Daoy (cell line): ENCODE measurements at regions not wholly inside any gene's neighbourhood (a gene's known extent, or its start where the extent isn't known, plus 50 kb on each side); places are given as distances from the start of the nearest gene placed in this dataset.

Source experiments
- DNase-seq: peaks from one replicate; pipeline ENCODE4 v3.0.0-alpha.2; 2015; ENCODE audit warnings: low read depth

DNA sequence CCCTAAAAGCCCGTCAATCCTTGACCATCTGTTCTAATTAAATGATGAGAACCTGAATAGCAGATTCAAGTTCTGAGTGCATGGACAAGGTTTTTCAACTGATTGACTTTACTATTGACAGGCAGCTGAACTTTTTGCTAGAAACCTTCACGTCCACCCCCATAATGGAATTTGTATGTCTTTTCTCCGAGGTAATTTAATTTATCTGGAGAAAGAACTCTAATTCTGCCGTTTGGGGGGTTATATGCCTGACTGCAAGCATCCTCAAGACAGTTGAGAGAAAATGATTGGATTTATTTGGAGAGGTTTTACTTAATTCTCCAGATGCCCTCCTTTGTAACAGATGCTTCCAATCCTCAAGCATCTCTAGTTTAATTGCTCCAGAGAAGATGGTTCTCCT, 1053.4 kb upstream of the AUTS2 start:
- no peak for DNase-seq

DNA sequence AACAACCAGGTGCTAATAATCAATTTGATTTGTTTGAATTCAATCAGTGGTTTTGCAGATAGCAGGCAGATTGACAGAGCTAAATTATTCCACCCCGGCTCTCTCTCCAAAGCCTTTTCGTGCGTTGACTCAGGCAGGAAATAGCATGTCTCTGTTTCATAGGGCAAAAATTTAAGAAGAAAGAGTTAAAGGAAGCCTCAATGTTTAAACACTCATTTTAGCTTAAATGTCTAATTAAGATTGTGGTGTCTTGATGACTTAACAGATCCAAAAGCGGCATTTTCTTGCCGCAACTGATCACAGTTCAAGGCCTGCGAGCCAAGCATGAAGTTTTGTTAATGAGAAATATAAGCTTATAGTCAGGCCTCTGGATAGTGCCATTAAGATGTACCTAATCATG, 1051.1 kb upstream of the AUTS2 start:
- DNase-seq: no peak

DNA sequence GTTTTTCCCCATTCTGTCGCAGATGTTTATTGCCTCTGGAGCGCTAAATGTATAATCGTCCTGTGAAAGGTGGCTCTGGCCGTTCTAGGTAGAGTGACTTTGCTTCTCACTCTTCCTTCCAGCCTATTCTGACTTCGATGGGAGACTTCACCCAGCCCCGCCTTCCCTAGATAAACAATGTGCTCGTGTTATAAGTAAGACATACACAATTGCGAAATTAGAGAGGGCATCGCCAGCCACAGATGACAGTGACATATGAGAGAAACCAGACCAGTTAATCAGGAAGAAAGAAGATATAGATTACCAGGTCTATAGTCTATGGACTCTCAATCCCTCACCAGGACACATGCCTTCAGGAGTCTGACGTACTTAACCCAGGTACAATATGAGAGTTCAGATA, 1050.5 kb upstream of the AUTS2 start:
- DNase-seq: no peak

DNA sequence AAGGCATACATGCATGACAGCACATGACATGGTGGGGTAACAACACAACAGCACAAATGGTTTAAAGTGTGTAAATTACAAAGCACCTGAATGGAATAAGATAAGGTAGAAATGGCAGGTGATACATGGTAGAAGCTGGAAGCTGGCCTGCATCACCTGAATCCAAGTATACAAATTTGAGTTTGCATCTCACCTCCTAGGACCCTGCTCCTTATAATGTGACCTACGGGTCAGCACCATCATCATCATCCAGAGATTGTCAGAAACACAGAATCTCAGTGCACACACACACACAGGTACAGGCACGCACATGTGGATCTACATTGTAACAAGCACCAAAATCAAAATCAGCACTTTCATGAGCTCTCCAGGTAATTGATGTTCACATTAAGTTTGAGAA, 1048.2 kb upstream of the AUTS2 start:
- no peak for DNase-seq

DNA sequence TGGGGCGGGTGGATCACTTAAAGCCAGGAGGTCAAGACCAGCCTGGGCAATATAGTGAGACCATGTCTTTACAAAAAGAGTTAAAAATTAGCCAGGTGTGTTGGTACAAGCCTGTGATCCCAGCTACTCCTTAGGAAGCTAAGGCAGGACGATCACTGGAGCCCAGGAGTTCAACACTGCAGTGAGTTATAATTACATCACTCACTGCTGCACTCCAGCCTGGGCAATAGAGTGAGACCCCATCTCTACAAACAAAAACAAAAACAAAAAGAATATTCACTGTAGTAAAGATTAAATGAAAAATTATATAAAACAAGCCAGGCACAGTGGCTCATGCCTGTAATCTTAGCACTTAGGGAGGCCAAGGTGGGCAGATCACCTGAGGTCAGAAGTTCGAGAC, 1047.6 kb upstream of the AUTS2 start:
- no peak for DNase-seq

DNA sequence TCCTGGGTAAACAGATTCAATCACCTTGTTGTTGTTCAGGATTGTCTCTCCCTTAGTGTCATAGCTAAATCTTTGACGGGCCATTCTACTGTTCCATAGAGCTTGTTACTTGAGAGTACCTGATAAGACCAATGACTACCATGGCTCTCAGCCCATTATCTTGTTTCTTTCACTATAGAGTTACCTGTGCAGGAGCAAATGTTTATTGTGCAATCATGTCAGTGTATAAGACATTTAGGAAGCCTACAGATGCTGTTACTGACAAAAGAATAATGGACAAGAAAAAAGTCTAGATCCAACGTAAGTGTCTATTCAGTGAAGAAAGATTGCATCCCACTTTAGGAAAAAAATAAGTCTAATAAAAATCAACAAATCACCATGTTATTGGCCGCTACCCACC, 1041.7 kb upstream of the AUTS2 start:
- DNase-seq: no peak

DNA sequence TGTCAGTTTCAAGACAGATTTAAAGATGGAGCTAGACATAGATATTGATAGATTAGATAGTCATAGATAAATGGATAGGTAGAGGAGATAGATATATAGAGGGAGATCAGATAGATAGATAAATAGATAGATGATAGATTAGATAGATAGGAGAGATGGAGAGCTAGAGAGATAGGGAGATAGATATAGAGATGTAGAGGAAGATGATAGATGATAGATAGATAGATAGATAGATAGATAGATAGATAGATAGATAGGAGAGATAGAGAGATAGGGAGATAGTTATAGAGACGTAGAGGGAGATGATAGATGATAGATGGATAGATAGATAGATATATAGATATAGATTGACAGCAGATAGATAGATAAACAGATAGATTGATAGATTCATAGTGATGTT, 1038.8 kb upstream of the AUTS2 start:
- DNase-seq: no peak

DNA sequence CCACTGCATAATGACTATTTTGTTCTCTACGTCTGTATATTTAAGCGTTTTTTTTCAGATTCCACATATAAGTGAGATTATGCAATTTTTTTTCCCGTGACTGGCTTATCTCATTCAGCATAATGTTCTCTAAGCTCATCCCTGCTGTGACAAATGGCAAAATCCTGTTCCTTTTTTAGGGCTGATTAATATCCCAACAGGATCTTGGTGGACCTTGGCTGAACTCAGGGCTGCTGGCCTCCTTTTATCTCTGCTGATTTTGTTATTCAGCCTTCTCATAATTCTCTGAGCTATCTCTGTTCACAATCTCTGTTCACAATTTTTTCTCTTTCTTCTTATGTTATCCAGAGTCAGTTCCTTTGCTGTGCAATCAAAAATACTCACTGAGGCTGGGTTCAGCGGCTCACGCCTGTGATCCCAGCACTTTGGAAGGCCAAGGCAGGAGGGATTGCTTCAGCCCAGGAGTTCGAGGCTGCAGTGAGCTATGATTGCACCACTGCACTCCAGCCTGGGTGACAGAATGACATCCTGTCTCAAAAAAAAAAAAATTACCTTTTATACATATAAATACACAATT, 1035.9 kb upstream of the AUTS2 start:
- no peak for DNase-seq

DNA sequence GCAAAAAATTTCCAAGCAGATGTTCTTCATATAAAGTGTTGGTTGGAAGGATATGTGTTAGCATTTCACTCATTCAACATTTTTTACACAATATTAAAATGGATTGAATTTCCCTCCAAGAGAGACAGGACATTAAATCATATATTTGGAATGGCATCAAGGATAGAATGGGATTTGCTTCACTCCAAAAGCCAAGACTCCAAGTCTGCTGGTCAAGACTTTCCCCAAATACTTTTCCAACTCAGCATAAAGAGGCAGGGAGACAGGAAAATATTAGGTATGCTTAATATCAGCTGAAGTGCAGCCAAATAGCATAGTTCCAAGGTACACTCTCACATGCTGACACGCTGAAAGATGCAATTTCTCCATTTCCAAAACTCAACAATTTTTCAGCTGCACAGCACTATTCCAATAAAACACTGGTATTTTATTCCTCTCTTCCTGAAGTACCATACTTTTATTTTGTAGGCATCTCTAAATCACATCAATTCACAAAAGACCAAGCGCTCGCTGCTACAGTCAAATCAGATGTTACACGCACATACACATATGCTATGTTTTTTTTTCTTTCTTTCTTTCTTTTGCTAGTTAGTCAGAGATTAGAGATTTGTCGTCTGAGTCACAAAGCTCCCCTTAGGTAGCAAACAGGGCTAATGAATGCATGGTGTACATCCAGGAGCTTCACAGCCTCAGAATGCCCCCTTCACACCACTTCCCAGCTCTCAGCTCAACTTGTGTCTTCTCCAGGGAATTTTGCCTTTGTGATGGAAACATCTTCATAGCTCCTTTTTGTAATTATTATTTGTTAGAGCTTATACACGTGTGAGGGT, 1033.8 kb upstream of the AUTS2 start:
- no peak for DNase-seq

DNA sequence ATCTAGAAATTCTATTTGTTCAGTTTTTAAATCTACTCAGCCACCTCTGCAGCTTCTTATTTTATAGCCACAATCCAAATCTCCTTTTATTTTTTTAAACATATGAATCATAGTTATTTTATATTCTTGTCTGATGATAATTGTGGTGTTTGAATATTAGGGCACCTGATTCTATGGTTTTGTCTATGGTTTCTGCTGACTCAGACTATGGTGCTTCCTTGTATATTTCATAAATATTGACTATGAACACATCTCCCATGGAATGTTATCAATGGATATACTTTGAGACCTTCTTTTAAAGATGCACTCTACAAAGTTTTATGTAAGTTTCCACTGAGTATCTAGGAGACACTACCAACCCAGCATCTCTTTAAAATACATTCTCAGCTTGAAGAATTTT, 1027.0 kb upstream of the AUTS2 start:
- no peak for DNase-seq

DNA sequence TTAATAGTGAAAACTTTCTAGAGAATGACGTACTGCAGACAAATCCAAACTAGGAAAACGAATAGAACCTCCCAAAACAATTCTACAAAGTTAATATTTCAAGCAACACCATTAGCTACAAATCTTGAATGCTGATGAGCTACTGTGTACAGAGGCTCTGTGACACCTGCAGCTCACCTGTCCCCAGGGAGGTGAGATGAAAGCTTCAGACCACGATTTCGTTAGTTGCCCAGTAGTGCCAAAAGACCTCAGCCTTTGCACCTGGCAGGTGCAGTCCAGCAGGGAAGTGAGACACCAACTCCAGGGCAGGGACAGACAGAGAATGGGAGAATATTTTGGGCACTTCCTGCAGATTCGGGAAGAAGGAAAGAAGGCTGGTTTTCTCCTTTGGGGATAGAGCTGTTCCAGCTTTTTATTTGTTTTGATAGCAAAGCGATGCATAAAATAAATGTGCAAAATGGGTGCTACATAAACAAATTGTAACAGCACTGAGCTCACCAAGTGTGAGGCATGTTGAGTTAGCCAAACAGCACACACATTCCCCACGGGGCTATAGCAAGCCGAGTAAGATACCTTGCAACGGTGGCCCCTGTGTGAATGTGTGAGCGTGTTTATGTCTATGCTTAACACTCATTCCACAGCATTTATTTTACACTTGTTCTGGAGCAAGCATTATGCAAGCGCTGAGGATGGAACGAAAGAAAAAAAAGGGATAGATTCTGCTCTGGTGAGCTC, 1024.8 kb upstream of the AUTS2 start:
- no peak for DNase-seq

DNA sequence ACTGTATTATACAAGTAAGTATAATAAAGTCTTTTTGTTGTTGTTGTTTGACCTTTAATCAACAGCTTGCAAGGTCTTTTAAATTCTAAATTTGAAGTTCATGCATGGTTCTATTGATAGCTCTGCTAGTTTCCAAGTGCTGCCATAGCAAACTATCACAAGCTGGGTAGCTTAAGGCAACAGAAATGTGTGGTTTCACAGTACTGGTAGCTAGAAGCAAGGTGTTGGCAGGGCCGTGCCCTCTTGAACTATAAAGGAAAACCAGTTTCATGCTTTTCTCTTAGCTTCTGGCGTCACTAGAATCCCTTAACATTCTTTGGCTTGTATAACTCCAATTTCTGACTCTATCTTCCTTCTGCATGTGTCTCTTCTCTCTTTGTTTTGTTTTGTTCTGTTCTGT, 1021.9 kb upstream of the AUTS2 start:
- no peak for DNase-seq

DNA sequence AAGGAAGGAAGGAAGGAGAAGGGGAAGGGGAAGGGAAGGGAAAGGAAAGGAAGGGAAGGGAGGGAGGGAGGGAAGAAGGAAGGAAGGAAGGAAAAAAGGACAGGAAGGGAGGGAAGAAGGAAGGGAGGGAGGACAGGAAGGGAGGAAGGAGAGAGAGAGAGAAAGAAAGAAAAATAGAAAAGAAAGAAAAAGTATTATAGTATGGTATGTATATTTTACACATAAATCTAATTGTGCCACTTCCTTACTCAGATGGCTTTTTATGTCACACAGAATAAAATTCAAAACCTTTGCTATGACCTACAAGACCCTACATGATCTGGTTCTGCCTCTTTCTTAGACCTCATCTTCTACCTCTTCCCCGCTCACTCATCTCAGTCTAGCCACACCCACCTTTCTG, 1016.9 kb upstream of the AUTS2 start:
- no peak for DNase-seq

DNA sequence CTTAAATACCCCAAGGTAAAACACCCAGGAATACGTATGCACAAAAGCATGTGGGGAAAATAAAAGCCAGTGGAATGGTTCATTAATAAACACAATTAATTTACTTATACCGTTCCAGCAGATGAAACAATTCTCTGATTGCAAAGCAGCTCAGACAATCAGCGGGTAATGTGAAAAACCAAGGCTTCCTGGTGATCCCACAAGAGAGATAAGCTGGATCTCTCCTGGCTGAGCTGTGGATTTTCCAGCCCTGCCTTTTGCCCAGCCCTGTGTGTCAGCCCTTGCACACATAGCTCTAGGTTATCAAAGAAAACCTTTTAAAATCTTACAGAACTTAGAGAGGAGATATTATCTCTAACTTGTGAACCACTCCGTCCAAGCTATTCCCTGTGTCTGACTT, 1010.7 kb upstream of the AUTS2 start:
- DNase-seq: no peak

DNA sequence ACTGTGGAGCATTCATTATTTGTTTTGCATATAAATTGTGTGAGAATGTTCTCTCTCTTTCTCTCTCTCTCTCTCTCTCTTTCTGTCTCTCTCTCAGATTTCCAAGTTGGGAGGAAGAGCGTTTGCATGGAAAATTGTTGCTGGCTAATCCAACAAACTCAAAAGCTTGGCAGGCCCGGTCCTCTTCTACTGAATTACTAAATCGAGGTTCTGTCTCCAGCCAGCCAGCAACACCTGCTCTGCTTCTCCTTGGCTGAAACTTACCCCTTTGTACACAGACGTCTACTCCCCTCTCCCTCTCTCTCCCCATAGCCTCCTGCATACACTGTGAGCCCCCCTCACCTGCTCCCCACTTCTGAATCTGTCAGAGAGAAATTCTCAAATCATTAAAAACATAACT, 996.4 kb upstream of the AUTS2 start:
- DNase-seq: no peak

DNA sequence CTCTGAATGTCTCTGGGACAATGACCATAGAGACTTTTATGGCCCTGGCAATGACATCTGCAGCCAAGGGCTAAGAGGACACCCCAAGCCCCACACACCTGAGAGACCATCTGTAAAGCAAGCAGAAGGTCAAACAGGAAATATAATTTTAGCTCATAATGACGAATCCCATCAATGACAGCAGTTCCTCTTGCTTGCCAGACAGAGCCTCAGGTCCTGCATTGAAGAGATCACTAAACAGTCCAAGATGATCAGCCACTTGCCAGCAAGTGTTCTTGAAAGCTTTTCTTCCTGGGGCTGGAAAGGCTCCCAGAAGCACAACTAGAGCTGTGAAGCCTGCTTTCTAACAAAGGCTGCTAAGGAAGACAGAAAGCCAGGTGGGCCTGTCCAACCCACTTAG, 993.7 kb upstream of the AUTS2 start:
- DNase-seq: no peak

DNA sequence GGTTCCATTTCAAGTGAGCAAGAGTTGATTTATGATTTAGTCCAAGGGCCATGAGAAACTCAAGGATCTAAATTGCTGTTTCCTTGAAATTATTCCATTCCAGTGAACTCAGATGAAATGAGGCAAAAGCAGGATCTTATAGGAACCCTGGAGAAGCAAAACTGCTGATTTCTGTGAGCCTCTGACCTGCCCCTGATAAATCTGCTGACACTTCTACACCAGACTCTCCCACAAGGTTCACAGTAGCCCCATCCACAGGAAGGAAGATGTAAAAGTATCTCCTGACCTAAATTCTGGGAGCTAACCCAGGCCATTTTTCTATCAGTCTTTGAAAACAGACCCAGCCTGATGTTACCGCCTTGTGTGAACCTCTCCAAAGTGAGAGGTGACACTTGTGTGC, 987.6 kb upstream of the AUTS2 start:
- DNase-seq: no peak

DNA sequence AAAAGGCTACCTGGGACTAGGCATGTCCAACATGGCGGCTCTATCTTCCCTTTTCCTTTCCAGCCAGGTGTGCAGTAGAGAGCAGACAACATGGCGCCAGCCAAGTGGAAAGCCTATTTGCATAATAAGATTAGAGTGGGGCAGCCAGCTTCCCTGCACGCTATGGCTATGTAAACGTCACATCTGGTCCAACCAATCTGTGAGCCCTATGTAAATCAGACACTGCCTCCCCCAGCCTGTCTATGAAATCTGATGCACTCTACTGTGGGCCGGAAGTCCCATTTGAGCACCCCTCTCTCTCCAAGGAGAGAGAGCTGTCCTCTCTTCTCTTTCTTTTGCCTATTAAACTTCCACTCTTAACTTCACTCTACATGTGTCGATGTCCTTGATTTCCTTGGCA, 984.9 kb upstream of the AUTS2 start:
- DNase-seq: no peak

DNA sequence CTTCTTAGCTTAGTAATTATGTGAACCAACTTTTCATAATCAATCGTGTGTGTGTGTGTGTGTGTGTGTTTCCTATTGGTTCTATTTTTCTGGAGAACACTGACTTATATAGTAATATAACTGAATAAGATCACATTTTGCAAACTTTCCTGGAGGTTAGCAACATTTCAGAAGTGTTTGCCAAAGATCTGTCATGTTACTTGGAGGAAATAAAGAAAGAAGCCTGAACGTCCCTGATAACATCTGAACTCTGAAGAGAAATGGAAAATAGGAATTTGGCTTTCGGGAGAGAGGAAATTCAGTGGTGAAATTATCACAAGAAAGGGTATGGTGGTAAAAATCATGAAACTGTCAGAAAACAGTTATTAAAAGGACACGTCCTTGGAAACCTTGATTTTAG, 984.4 kb upstream of the AUTS2 start:
- no peak for DNase-seq

DNA sequence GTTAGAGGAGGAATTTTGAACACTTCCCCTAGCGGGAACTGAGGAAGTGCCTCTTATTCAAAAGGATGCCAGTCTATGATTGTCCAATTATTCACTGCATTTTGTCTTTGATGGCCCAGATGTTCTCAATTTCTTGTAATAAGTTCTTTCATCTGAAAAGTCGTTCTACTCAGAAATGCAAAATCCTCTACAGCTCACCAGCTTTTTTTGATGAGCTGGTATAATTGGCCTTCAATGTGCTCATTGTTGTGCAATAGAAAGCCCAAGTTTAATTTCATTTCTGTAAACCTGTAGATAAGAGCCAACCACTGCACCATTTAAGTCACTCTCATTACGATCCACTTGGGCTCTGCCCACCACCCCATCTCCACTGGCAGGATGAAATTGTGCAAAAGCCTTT, 978.7 kb upstream of the AUTS2 start:
- no peak for DNase-seq

DNA sequence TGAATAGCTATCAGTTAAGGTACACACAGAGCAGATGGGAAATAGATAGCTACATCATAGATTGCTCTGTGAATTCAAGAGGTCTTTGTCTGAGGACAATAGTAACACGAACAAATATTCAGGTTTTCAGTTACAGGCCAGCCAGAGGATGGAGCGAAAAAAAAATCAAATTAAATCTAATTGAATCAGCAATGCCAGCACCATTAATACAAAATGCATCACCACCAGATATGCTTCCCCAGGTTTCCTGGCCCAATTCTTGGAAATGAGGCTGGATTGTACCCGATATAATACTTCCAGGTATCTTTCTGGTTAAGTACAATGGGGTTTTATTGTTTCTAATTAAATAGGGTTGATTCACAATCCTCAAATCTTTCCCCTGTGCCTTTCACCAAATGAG, 975.8 kb upstream of the AUTS2 start:
- DNase-seq: no peak

DNA sequence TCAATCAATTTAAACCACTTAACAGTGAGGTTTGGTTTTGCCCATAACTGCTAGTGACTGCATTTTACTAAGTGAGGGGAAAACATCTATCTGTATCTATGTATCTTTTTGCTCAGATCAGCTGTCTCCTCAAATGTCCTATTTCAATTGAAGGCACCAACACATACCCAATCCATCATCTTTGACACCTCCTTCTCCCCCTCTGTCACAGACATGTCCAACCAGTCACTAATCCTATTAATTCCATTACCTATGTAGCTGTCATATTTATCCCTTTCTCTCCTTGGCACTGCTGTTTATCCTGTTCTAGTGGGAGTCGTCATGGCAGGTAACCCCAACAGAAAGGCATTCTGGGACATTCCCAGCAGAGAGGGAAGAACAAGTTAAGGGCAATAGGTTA, 975.2 kb upstream of the AUTS2 start:
- DNase-seq: no peak

DNA sequence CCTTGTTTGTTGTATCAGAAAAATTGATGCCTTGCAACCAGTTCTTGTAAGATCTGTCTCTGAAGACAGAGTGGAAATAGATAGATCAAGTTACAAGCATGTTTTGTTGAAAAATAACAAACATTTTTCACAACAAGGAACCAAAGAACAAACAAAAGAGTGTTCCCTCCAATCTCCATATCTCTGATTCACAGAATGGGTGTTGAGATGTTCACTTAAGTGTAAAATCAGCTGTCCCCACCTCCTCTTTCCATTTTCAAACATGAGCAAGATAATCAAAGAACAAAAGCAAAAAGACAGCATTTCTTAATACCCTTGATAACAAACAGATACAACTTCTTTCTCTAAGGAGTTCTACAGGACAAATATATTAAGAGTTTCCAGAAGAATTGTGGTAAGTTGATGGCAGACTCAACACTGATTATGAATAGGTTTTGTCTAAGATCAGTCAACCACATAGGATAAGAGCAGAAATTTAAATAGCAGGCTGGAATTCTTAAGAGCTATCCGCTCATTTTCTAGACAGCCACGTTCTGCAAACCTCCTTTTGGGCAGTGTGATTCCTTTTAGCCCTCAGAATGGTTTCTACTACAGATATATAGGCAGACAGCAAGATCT, 970.9 kb upstream of the AUTS2 start:
- no peak for DNase-seq
